Memory B cell (primary cell): ENCODE measurements at regions not wholly inside any gene's neighbourhood (a gene's known extent, or its start where the extent isn't known, plus 50 kb on each side); places are given as distances from the start of the nearest gene placed in this dataset.

Source experiments
- ATAC-seq: fragments of 150-1000 bp; cut with Tn5 transposase; 2 replicates; pipeline ENCODE4 v1.10.0; 2021; ENCODE audit warnings: low read depth, mild to moderate bottlenecking, moderate library complexity
- DNase-seq, 2 donors: peaks; one replicate each; pipeline ENCODE4 v3.0.0; 2022; ENCODE audit warnings: low spot score in 2 of 2
- H3K27ac Mint-ChIP-seq: one replicate; pipeline ENCODE4 v1.8.0; 2022; ENCODE audit warnings: mild to moderate bottlenecking, moderate library complexity, mixed read lengths
- H3K27me3 Mint-ChIP-seq: one replicate; pipeline ENCODE4 v1.8.0; 2022; ENCODE audit warnings: mixed read lengths
- H3K36me3 Mint-ChIP-seq: one replicate; pipeline ENCODE4 v1.8.0; 2022; ENCODE audit warnings: mild to moderate bottlenecking, mixed read lengths
- H3K4me1 Mint-ChIP-seq: one replicate; pipeline ENCODE4 v1.8.0; 2022; ENCODE audit warnings: mixed read lengths
- H3K4me3 Mint-ChIP-seq: one replicate; pipeline ENCODE4 v1.8.0; 2022; ENCODE audit warnings: mild to moderate bottlenecking, moderate library complexity, mixed read lengths
- H3K9me3 Mint-ChIP-seq: one replicate; pipeline ENCODE4 v1.8.0; 2022; ENCODE audit warnings: mixed read lengths

DNA sequence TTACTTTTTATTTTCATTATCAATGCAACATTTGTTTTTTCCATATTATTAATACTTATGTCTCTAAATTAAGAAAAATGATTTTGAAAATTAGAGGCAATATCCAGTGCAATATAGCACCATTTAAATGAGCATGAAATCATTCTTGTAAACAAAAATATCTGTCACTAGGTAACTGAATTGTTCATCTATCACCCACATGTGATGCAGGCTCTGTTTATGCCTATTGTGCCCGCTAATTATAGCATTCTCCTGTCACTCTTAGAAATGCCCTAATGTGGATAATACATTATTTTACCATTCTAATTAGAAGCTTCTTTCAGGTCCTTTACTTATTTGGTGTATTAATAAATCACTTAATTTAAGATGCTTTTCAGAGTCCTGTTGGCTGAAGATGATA, 1332.4 kb downstream of the AACS start:
- peaks cover 4% of the 10 kb centered on the region for H3K9me3 Mint-ChIP-seq
- ATAC-seq (no peak), DNase-seq (no peak)
- H3K27me3 Mint-ChIP-seq, result no peaks in the 10 kb centered on the region
- H3K4me1 Mint-ChIP-seq, result no peaks in the 10 kb centered on the region
- H3K4me3 Mint-ChIP-seq, result no peak overlapping the region
- no peak overlapping the region for H3K27ac Mint-ChIP-seq
- peaks cover 2% of the 10 kb centered on the region for H3K36me3 Mint-ChIP-seq

GRCh38 chr12:126400831-126401230, 1335.6 kb downstream of the AACS start:
- Mint-ChIP-seq H3K4me3 (no peak overlapping the region), H3K4me1 (no peaks in the 10 kb centered on the region), H3K27ac (no peak overlapping the region), H3K9me3 (peaks cover 6% of the 10 kb centered on the region), H3K27me3 (no peaks in the 10 kb centered on the region), H3K36me3 (peaks cover 2% of the 10 kb centered on the region)
- no peak for DNase-seq
- ATAC-seq, result no peak

- no peak for DNase-seq
- no peaks in the 10 kb centered on the region for H3K27me3 Mint-ChIP-seq
Observed at GRCh38 chr12:126404293-126404881, 1339.2 kb downstream of the AACS start.

DNA sequence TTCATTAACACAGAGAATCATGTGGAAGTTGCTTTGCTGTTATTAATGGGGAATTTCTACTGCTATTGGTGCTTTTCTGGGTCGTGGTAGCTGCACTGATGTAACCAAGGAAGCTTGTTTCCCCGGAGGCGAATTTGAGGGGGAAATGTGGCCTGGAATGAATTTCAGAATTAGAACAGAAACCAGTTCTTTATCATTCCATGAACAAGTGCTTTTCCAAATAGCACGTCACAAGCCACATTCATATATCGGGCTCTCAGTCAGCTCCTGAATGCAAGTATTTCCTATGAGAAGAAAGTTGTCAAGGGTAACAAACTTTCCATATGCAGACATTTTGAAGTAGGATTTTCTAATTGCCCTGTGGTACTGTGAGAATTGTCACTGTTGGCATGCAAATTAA, 1353.2 kb downstream of the AACS start:
- Mint-ChIP-seq H3K27ac (no peak overlapping the region), H3K9me3 (peaks cover 2% of the 10 kb centered on the region), H3K27me3 (no peaks in the 10 kb centered on the region), H3K36me3 (no peaks in the 10 kb centered on the region), H3K4me1 (no peaks in the 10 kb centered on the region), H3K4me3 (no peak overlapping the region)
- ATAC-seq (no peak), DNase-seq (no peak)

More at GRCh38 chr12:126404293-126404881, 1339.2 kb downstream of the AACS start:
- H3K4me3 Mint-ChIP-seq, result no peak overlapping the region
- ATAC-seq, result no peak
- no peaks in the 10 kb centered on the region for H3K4me1 Mint-ChIP-seq
- H3K36me3 Mint-ChIP-seq, result peaks cover 1% of the 10 kb centered on the region
- H3K27ac Mint-ChIP-seq, result no peak overlapping the region
- peaks cover 6% of the 10 kb centered on the region for H3K9me3 Mint-ChIP-seq

- Mint-ChIP-seq H3K4me3 (no peak overlapping the region), H3K27ac (no peak overlapping the region)
Observed at GRCh38 chr12:126419131-126419530, 1353.9 kb downstream of the AACS start.

DNA sequence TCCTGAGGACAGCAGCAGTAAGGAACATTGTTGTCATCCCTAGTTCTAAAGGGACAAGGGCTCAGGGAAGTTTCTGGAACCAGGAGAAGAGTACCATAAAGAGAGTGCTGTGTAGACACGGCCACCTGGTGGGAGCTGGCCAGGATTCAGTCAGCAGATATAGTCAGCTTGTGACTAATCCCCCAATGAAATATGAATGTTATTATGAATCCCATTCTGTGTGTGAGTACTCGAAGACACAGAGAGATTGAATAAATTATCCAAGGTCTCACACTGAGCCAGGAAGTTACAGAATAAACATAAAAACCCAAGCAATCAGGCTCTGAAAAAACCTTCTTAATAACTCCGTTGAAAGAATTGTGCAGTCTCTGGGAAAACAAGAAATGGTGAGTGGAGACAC, 1359.5 kb downstream of the AACS start:
- Mint-ChIP-seq H3K4me3 (no peak overlapping the region), H3K27ac (no peak overlapping the region), H3K9me3 (peaks cover 3% of the 10 kb centered on the region), H3K27me3 (no peaks in the 10 kb centered on the region), H3K36me3 (no peaks in the 10 kb centered on the region), H3K4me1 (no peaks in the 10 kb centered on the region)
- ATAC-seq (no peak), DNase-seq (no peak)

More at GRCh38 chr12:126419131-126419530, 1353.9 kb downstream of the AACS start:
- DNase-seq, result no peak
- H3K4me1 Mint-ChIP-seq, result no peaks in the 10 kb centered on the region
- H3K36me3 Mint-ChIP-seq, result no peaks in the 10 kb centered on the region
- no peaks in the 10 kb centered on the region for H3K27me3 Mint-ChIP-seq
- no peak for ATAC-seq
- peaks cover 2% of the 10 kb centered on the region for H3K9me3 Mint-ChIP-seq

DNA sequence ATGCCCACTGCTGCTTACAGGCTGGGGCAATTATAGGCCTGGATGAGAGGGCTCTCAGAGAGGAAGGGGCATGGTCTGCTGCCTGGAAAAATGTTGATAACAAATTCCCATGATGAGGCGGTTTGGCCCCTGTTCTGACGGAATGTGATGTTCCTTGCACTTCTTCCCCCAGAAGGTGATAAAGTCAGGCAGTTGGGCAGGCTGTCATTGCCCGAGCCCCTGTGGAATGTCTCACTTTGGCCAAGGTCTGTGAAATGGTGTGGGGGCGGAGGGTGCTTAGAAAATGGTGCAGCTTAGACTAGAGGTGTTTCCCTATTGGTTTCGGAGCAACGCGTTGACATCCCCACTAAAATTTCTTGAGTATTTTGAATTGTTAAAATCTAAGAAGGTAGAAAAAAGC, 1360.0 kb downstream of the AACS start:
- ATAC-seq, result no peak
- H3K4me3 Mint-ChIP-seq, result no peak overlapping the region
- DNase-seq, result no peak
- H3K27me3 Mint-ChIP-seq, result no peaks in the 10 kb centered on the region
- H3K9me3 Mint-ChIP-seq, result peaks cover 3% of the 10 kb centered on the region
- H3K36me3 Mint-ChIP-seq, result no peaks in the 10 kb centered on the region
- no peak overlapping the region for H3K27ac Mint-ChIP-seq
- no peaks in the 10 kb centered on the region for H3K4me1 Mint-ChIP-seq

- DNase-seq (no peak), ATAC-seq (no peak)
- Mint-ChIP-seq H3K36me3 (no peaks in the 10 kb centered on the region), H3K9me3 (peaks cover 7% of the 10 kb centered on the region), H3K27me3 (no peaks in the 10 kb centered on the region), H3K27ac (no peak overlapping the region), H3K4me1 (no peaks in the 10 kb centered on the region), H3K4me3 (no peak overlapping the region)
Observed at GRCh38 chr12:126428769-126429168, 1363.5 kb downstream of the AACS start.

- no peak for DNase-seq
- Mint-ChIP-seq H3K36me3 (no peaks in the 10 kb centered on the region), H3K27ac (no peak overlapping the region), H3K4me1 (no peaks in the 10 kb centered on the region), H3K27me3 (peaks cover under 1% of the 10 kb centered on the region), H3K4me3 (no peak overlapping the region), H3K9me3 (peaks cover 8% of the 10 kb centered on the region)
- no peak for ATAC-seq
Observed at GRCh38 chr12:126430921-126431320, 1365.7 kb downstream of the AACS start.

- H3K36me3 Mint-ChIP-seq, result no peaks in the 10 kb centered on the region
- H3K9me3 Mint-ChIP-seq, result peaks cover 8% of the 10 kb centered on the region
- DNase-seq (no peak), ATAC-seq (no peak)
- H3K4me1 Mint-ChIP-seq, result peaks cover 2% of the 10 kb centered on the region
- no peak overlapping the region for H3K4me3 Mint-ChIP-seq
- no peak overlapping the region for H3K27ac Mint-ChIP-seq
- peaks cover 1% of the 10 kb centered on the region for H3K27me3 Mint-ChIP-seq
Observed at GRCh38 chr12:126431767-126432166, 1366.5 kb downstream of the AACS start.

DNA sequence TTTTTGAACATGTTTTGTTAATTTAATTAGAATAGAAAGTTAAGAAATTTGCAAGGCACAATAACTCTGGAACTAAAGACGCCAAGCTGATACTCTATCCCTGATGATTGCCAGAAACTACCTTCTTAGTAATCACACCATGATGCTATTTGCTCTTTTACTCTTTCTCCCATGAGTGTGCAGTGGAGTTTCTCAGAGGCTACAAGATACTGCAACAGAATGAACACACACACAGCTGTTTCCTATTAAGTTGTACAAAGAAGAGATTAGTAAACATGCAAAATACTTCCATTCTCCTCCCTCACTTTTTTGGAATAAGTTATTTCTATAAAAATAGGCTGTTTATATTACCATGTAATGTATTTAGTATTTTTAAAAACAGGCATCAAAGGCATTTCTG, 1367.5 kb downstream of the AACS start:
- Mint-ChIP-seq H3K27me3 (peaks cover 1% of the 10 kb centered on the region), H3K4me3 (no peak overlapping the region), H3K4me1 (peaks cover 2% of the 10 kb centered on the region), H3K27ac (no peak overlapping the region), H3K36me3 (no peaks in the 10 kb centered on the region), H3K9me3 (peaks cover 8% of the 10 kb centered on the region)
- ATAC-seq (no peak), DNase-seq (no peak)

- no peak for ATAC-seq
- Mint-ChIP-seq H3K27me3 (peaks cover 1% of the 10 kb centered on the region), H3K36me3 (no peaks in the 10 kb centered on the region), H3K27ac (no peak overlapping the region), H3K9me3 (peaks cover 7% of the 10 kb centered on the region), H3K4me3 (no peak overlapping the region), H3K4me1 (peaks cover 2% of the 10 kb centered on the region)
- no peak for DNase-seq
Observed at GRCh38 chr12:126434412-126434985, 1369.3 kb downstream of the AACS start.

GRCh38 chr12:126436041-126436440, 1370.8 kb downstream of the AACS start:
- DNase-seq (no peak), ATAC-seq (no peak)
- Mint-ChIP-seq H3K4me1 (peaks cover 2% of the 10 kb centered on the region), H3K27ac (no peak overlapping the region), H3K27me3 (peaks cover 1% of the 10 kb centered on the region), H3K4me3 (no peak overlapping the region), H3K9me3 (peaks cover 1% of the 10 kb centered on the region), H3K36me3 (no peaks in the 10 kb centered on the region)

DNA sequence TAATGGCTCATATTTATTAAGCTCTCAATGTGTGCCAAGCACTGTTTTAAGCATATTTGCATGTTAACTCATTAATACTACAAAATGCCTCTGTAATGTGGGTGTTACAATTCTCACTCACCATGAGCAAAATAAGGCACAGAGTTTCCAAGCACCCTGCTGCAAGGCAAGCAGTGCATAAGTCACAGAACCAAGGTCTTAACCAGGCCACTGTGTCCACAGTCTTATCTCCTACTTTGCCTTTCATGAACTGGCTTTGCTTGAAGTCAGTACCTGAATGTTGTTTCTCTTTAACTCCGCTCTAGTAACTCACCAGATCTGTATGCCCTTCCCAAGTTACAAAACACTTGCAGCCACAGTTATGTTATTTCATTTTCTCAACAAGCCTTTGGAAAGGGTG, 1372.7 kb downstream of the AACS start:
- Mint-ChIP-seq H3K27ac (no peak overlapping the region), H3K4me1 (peaks cover 2% of the 10 kb centered on the region), H3K4me3 (no peak overlapping the region), H3K9me3 (peaks cover 1% of the 10 kb centered on the region), H3K27me3 (peaks cover 1% of the 10 kb centered on the region), H3K36me3 (no peaks in the 10 kb centered on the region)
- ATAC-seq (no peak), DNase-seq (no peak)

DNA sequence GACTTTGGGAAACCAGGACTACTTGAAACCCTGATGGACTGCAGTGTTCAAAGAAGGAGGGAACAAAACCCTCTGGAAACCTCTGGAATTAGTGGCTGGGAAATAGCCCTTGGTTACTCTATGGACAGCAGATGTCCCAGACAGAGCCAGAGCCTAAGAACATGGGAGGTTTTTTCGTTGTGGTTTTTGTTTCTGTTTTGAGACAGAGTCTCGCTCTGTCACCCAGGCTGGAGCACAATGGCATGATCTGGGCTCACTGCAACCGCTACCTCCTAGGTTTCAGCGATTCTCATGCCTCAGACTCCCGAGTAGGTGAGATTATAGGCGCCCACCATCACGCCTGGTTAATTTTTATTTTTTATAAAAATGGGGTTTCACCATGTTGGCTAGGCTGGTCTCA, 1378.7 kb downstream of the AACS start:
- Mint-ChIP-seq H3K27ac (no peak overlapping the region), H3K9me3 (peaks cover 1% of the 10 kb centered on the region), H3K36me3 (no peaks in the 10 kb centered on the region), H3K4me1 (peaks cover 10% of the 10 kb centered on the region), H3K4me3 (no peak overlapping the region), H3K27me3 (no peaks in the 10 kb centered on the region)
- no peak for DNase-seq
- ATAC-seq, result no peak
